IMR-90 (cell line): ENCODE measurements at regions not wholly inside any gene's neighbourhood (a gene's known extent, or its start where the extent isn't known, plus 50 kb on each side); places are given as distances from the start of the nearest gene placed in this dataset.

ENCODE experiments used
- ATAC-seq: fragments of 200-7000 bp; cut with Tn5 transposase; 2 replicates; pipeline ENCODE4 v1.9.1; 2020; ENCODE audit warnings: low read depth, mild to moderate bottlenecking, moderate library complexity
- BruUV-seq: library from RNA; stranded (reverse); fragments of 400-500 nt; replicated peaks from 2 replicates; lab custom pipeline; 2021; lab: Mats Ljungman, UMichigan
- CTCF ChIA-PET: fragments of 300-600 bp; formaldehyde crosslinking; extraction: SDS; loops from one replicate; lab custom pipeline; 2021; ENCODE audit warnings: antibody characterized with exemption; lab: Yijun Ruan, JAX
- POLR2A ChIA-PET: fragments of 300-600 bp; sonication (Branson Sonifier 250); formaldehyde crosslinking; loops from one replicate; lab custom pipeline; 2022; ENCODE audit warnings: antibody characterized with exemption; ENCODE audit not compliant: unreplicated experiment; lab: Charles Lee
- DNase-seq: peaks from one replicate; pipeline ENCODE4 v3.0.0; 2013
- H2AFZ ChIP-seq: replicated peaks from 2 replicates; pipeline ENCODE3; 2013; ENCODE audit warnings: low read length, mild to moderate bottlenecking; ENCODE audit not compliant: poor library complexity
- H2AK5ac ChIP-seq: 2 replicates; pipeline ENCODE4 v1.6.1; 2013; ENCODE audit warnings: low read depth, low read length, inconsistent platforms
- H2AK9ac ChIP-seq: replicated peaks from 2 replicates; pipeline ENCODE3; 2013; ENCODE audit warnings: mild to moderate bottlenecking, low read depth, low read length, moderate library complexity; ENCODE audit not compliant: poor library complexity
- H2BK120ac ChIP-seq: 2 replicates; pipeline ENCODE4 v1.6.1; 2013; ENCODE audit warnings: low read depth, low read length, inconsistent platforms
- H2BK15ac ChIP-seq: 3 replicates; pipeline ENCODE4 v1.6.1; 2013; ENCODE audit warnings: low read depth, low read length, inconsistent platforms
- H2BK20ac ChIP-seq: 2 replicates; pipeline ENCODE4 v1.6.1; 2013; ENCODE audit warnings: low read depth, mild to moderate bottlenecking, inconsistent platforms, low read length, moderate library complexity
- H2BK5ac ChIP-seq: 2 replicates; pipeline ENCODE4 v1.6.1; 2013; ENCODE audit warnings: mild to moderate bottlenecking, low read depth, low read length, inconsistent platforms; ENCODE audit not compliant: poor library complexity, severe bottlenecking
- H3K14ac ChIP-seq: replicated peaks from 2 replicates; pipeline ENCODE4 v1.6.1; 2013; ENCODE audit warnings: low read depth, low read length, inconsistent platforms
- H3K18ac ChIP-seq: 2 replicates; pipeline ENCODE4 v1.6.1; 2013; ENCODE audit warnings: low read depth, low read length, control low read depth
- H3K23ac ChIP-seq: 2 replicates; pipeline ENCODE4 v1.6.1; 2013; ENCODE audit warnings: low read depth, low read length, inconsistent platforms
- H3K27ac ChIP-seq: 2 replicates; pipeline ENCODE4 v1.5.1; 2013; ENCODE audit warnings: mild to moderate bottlenecking, control low read depth, low read length; ENCODE audit not compliant: insufficient read depth
- H3K27me3 ChIP-seq: 2 replicates; pipeline ENCODE4 v1.6.1; 2013; ENCODE audit warnings: low read length; ENCODE audit not compliant: control insufficient read depth, insufficient read depth
- H3K36me3 ChIP-seq: 2 replicates; pipeline ENCODE4 v1.6.1; 2013; ENCODE audit warnings: low read length, mixed read lengths; ENCODE audit not compliant: control insufficient read depth, insufficient read depth
- H3K4ac ChIP-seq: 2 replicates; pipeline ENCODE4 v1.6.1; 2013; ENCODE audit warnings: low read depth, low read length, inconsistent platforms
- H3K4me1 ChIP-seq: 2 replicates; pipeline ENCODE4 v1.6.1; 2013; ENCODE audit warnings: low read length, mixed read lengths; ENCODE audit not compliant: control insufficient read depth, insufficient read depth
- H3K4me2 ChIP-seq: 2 replicates; pipeline ENCODE4 v1.6.1; 2013; ENCODE audit warnings: low read depth, mild to moderate bottlenecking, control low read depth, low read length, moderate library complexity
- H3K4me3 ChIP-seq: 2 replicates; pipeline ENCODE4 v1.5.1; 2013; ENCODE audit warnings: low read depth, mild to moderate bottlenecking, control low read depth, low read length, moderate library complexity; ENCODE audit not compliant: insufficient read depth
- H3K56ac ChIP-seq: 2 replicates; pipeline ENCODE4 v1.6.1; 2013; ENCODE audit warnings: low read length, inconsistent platforms; ENCODE audit not compliant: insufficient read depth; ENCODE audit errors: extremely low read depth
- H3K79me1 ChIP-seq, 2 experiments: 2 replicates each; pipeline ENCODE4 v1.6.1; 2013; ENCODE audit warnings: low read length in 2 of 2, inconsistent platforms in 1 of 2, low read depth in 1 of 2
- H3K9ac ChIP-seq: 2 replicates; pipeline ENCODE4 v1.6.1; 2013; ENCODE audit warnings: low read depth, low read length, control low read depth
- H3K9me1 ChIP-seq: 2 replicates; pipeline ENCODE4 v1.6.1; 2013; ENCODE audit warnings: low read length, inconsistent platforms; ENCODE audit not compliant: insufficient read depth
- H3K9me3 ChIP-seq: 2 replicates; pipeline ENCODE4 v1.6.1; 2013; ENCODE audit warnings: low read length; ENCODE audit not compliant: control insufficient read depth, insufficient read depth
- H4K20me1 ChIP-seq: 2 replicates; pipeline ENCODE4 v1.6.1; 2013; ENCODE audit warnings: low read length, inconsistent platforms; ENCODE audit not compliant: insufficient read depth
- H4K5ac ChIP-seq: 2 replicates; pipeline ENCODE4 v1.6.1; 2013; ENCODE audit warnings: mild to moderate bottlenecking, low read depth, low read length, control low read depth
- H4K8ac ChIP-seq, 2 experiments: 2 replicates each; pipeline ENCODE4 v1.6.1; 2013; ENCODE audit warnings: low read depth in 2 of 2, low read length in 2 of 2, control low read depth in 1 of 2, inconsistent platforms in 1 of 2
- H4K91ac ChIP-seq: 2 replicates; pipeline ENCODE4 v1.6.1; 2013; ENCODE audit warnings: low read depth, low read length, inconsistent platforms; ENCODE audit not compliant: insufficient read depth
- CEBPB ChIP-seq: IDR thresholded peaks from 2 replicates; pipeline ENCODE4 v1.6.1; 2012; ENCODE audit warnings: low read depth, low read length, improper control_type of control experiment
- POLR2A ChIP-seq: IDR thresholded peaks from 2 replicates; pipeline ENCODE4 v1.6.1; 2012; ENCODE audit warnings: mild to moderate bottlenecking, low read depth, low read length
- RAD21 ChIP-seq: IDR thresholded peaks from 2 replicates; pipeline ENCODE4 v1.6.1; 2012; ENCODE audit warnings: low read length, improper control_type of control experiment
- RFX5 ChIP-seq: IDR thresholded peaks from 2 replicates; pipeline ENCODE4 v1.8.0; 2012; ENCODE audit warnings: low read depth, mild to moderate bottlenecking, low read length, moderate library complexity
- WGBS, 2 experiments: methylation state at CpG; one replicate each; pipeline versions ENCODE4 v1.1.5 to v1.1.7; 2013; ENCODE audit warnings: missing lambda C conversion rate in 2 of 2; ENCODE audit not compliant: insufficient read length in 1 of 2; ENCODE audit errors: extremely low coverage in 2 of 2; 5-methylcytosine and 5-hydroxymethylcytosine counted together
- dilution Hi-C: fragments of 300-500 bp; cut with HindIII; formaldehyde crosslinking; loops from one replicate; pipeline ENCODE4 v1.14.3; 2018; ENCODE audit warnings: low sequenced_read_pairs; ENCODE audit not compliant: unreplicated experiment
- in situ Hi-C: fragments of 300-500 bp; cut with MboI; formaldehyde crosslinking; loops from 3 replicates; pipeline ENCODE4 v1.14.3; 2019; ENCODE audit warnings: low sequenced_read_pairs, inconsistent platforms, mixed read lengths
- intact Hi-C: fragments of 100-400 bp; cut with micrococcal nuclease; formaldehyde crosslinking; loops from 2 replicates; pipeline ENCODE4 v1.10.0; 2022

DNA sequence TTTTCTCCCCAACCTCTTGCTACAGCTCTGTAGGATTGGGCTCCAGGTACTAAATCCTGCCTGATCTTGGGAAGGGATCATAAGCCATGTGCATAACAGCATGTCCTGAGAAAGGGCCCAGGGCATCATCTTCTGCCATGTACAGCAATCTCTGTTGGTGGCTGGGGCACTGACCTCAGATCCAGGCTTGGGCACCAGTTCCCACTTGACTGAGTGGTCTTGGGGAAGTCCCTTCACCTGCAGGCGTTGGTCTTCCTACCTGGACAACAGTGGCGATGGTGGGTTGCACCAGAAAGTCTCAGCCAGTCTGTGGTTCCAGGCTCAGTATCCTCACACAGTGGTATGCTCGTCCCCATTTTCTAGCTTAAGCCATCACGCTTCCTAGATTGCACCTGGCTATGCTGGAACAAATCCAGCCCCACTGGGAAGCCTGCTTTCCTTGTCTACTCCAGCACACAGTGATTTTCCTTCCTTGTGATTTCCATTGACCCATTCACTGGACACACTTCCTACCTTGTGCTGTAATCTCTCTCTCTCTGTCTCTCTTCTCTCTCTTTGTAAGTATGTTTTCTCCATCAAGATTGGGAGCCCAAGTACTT is 121.7 kb upstream of the PITX1 start:
- CTCF ChIA-PET: no interaction called here
- no peaks in the 10 kb centered on the region for H3K79me1 ChIP-seq
- no peak overlapping the region for H3K4me3 ChIP-seq
- H2AFZ ChIP-seq: no peak overlapping the region
- no peak for ATAC-seq
- H4K5ac ChIP-seq: no peak overlapping the region
- H3K27ac ChIP-seq: no peak overlapping the region
- in situ Hi-C loops: no loop called here
- intact Hi-C loops: no loop called here
- no peak overlapping the region for H4K8ac ChIP-seq
- H3K36me3 ChIP-seq: no peaks in the 10 kb centered on the region
- no peak for DNase-seq
- H3K9ac ChIP-seq: no peak overlapping the region
- no peaks in the 10 kb centered on the region for H4K20me1 ChIP-seq
- no peak overlapping the region for H3K18ac ChIP-seq
- no peaks in the 10 kb centered on the region for H3K27me3 ChIP-seq
- H3K4ac ChIP-seq: no peak overlapping the region
- H3K14ac ChIP-seq: no peak overlapping the region
- 50% methylated on average over 3 of the region's 4 CpGs; no CpG with 5 or more reads in 1 of the 2 experiments for WGBS, 2 experiments
- no peak overlapping the region for H2BK15ac ChIP-seq
- H3K23ac ChIP-seq: no peak overlapping the region
- no peak overlapping the region for H4K91ac ChIP-seq
- H2AK5ac ChIP-seq: no peak overlapping the region
- H2BK20ac ChIP-seq: no peak overlapping the region
- no peak overlapping the region for H3K56ac ChIP-seq
- H3K4me1 ChIP-seq: peaks cover 6% of the 10 kb centered on the region; the same call in 1 of the 2 replicates
- no peak overlapping the region for H3K4me2 ChIP-seq
- no peak overlapping the region for H2AK9ac ChIP-seq
- POLR2A ChIA-PET: no interaction called here
- no peak for TF ChIP-seq RFX5
- no peak for TF ChIP-seq POLR2A
- TF ChIP-seq CEBPB: no peak
- TF ChIP-seq RAD21: no peak
- H3K9me1 ChIP-seq: no peaks in the 10 kb centered on the region
- peaks cover 17% of the 10 kb centered on the region for H3K9me3 ChIP-seq
- no peak overlapping the region for H2BK120ac ChIP-seq
- BruUV-seq: no TSS peak
- dilution Hi-C loops: no loop called here
- H2BK5ac ChIP-seq: no peak overlapping the region
